SK-N-MC (cell line): ENCODE measurements at regions not wholly inside any gene's neighbourhood (a gene's known extent, or its start where the extent isn't known, plus 50 kb on each side); places are given as distances from the start of the nearest gene placed in this dataset.

Source experiments
- EZH2 ChIP-seq: fragments of 200-600 bp; sonication (generic); IDR thresholded peaks from one replicate; pipeline ENCODE4 v1.6.1; 2017; ENCODE audit warnings: antibody characterized with exemption
- POLR2AphosphoS5 ChIP-seq: IDR thresholded peaks from 2 replicates; pipeline ENCODE4 v1.6.1; 2012; ENCODE audit warnings: mild to moderate bottlenecking, low read depth, low read length, borderline replicate concordance

DNA sequence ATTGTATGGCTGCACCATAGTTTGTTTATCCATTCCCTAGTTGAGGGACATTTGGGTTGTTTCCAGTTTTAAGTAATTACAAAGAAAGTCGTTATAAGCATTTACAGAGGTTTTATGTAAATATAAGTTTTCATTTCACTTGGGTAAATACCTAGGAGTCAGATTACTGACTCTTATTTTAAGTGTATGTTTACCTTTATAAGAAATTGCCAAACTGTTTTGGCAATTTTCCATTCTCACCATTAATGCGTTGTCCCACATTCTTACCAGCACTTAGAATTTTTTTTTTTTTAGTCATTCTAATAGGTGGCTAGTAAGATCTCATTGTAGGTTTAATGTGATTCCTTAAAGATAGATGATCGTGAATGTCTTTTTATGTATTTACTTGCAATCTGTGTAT is 121.5 kb upstream of the NR3C2 start:
- TF ChIP-seq POLR2AphosphoS5 = no peak
- no peak for TF ChIP-seq EZH2
